SH-SY5Y (cell line): ENCODE measurements at regions not wholly inside any gene's neighbourhood (a gene's known extent, or its start where the extent isn't known, plus 50 kb on each side); places are given as distances from the start of the nearest gene placed in this dataset.

ENCODE experiments used
- GATA2 ChIP-seq: IDR thresholded peaks from 2 replicates; pipeline ENCODE4 v1.6.1; 2011; ENCODE audit warnings: mild to moderate bottlenecking, low read depth, low read length
- GATA3 ChIP-seq: IDR thresholded peaks from 2 replicates; pipeline ENCODE4 v1.6.1; 2011; ENCODE audit warnings: low read depth, mild to moderate bottlenecking, low read length, moderate library complexity

- TF ChIP-seq GATA3: no peak
- no peak for TF ChIP-seq GATA2
These were observed 462.7 kb upstream of the ZNF507 start for GRCh38 chr19:31882709-31883108.
